B cell (primary cell): ENCODE measurements at regions not wholly inside any gene's neighbourhood (a gene's known extent, or its start where the extent isn't known, plus 50 kb on each side); places are given as distances from the start of the nearest gene placed in this dataset.

Experiments
- EZH2 ChIP-seq: IDR thresholded peaks from 2 replicates; pipeline ENCODE4 v1.6.1; 2012; ENCODE audit warnings: borderline replicate concordance, low read depth, mild to moderate bottlenecking, moderate library complexity, low read length; ENCODE audit not compliant: insufficient read depth, poor library complexity, severe bottlenecking
- TF ChIP-seq, protein P1 (sequence below): fragments of 200-600 bp; IDR thresholded peaks from one replicate; pipeline ENCODE4 v1.8.0; 2022; ENCODE audit warnings: antibody characterized with exemption, mild to moderate bottlenecking

DNA sequence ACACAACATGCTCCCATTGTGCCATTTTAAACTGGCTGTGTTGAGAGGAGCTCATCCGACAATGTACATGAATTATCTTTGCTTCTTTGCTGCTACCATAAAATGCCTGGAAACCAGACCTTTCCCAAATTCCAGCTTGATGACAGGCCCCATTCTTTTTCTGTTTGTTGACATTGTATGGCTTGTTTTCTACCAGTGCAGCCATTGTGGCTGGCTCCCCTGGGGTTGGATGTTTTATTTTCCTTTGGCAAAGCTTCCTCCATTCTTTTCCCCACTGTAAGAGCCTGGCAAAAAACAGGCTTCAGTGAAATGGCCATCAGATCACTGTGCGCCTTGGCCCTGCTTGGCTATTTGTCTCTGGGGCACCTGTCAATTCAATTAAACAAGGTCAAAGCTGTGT lies 532.5 kb downstream of the VRK1 start:
- TF ChIP-seq, protein P1, sequence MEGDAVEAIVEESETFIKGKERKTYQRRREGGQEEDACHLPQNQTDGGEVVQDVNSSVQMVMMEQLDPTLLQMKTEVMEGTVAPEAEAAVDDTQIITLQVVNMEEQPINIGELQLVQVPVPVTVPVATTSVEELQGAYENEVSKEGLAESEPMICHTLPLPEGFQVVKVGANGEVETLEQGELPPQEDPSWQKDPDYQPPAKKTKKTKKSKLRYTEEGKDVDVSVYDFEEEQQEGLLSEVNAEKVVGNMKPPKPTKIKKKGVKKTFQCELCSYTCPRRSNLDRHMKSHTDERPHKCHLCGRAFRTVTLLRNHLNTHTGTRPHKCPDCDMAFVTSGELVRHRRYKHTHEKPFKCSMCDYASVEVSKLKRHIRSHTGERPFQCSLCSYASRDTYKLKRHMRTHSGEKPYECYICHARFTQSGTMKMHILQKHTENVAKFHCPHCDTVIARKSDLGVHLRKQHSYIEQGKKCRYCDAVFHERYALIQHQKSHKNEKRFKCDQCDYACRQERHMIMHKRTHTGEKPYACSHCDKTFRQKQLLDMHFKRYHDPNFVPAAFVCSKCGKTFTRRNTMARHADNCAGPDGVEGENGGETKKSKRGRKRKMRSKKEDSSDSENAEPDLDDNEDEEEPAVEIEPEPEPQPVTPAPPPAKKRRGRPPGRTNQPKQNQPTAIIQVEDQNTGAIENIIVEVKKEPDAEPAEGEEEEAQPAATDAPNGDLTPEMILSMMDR: no peak
- no peak for TF ChIP-seq EZH2
